ENCODE measurements at regions not wholly inside any gene's neighbourhood (a gene's known extent, or its start where the extent isn't known, plus 50 kb on each side); places are given as distances from the start of the nearest gene placed in this dataset.

- TF ChIP-seq, protein P1, sequence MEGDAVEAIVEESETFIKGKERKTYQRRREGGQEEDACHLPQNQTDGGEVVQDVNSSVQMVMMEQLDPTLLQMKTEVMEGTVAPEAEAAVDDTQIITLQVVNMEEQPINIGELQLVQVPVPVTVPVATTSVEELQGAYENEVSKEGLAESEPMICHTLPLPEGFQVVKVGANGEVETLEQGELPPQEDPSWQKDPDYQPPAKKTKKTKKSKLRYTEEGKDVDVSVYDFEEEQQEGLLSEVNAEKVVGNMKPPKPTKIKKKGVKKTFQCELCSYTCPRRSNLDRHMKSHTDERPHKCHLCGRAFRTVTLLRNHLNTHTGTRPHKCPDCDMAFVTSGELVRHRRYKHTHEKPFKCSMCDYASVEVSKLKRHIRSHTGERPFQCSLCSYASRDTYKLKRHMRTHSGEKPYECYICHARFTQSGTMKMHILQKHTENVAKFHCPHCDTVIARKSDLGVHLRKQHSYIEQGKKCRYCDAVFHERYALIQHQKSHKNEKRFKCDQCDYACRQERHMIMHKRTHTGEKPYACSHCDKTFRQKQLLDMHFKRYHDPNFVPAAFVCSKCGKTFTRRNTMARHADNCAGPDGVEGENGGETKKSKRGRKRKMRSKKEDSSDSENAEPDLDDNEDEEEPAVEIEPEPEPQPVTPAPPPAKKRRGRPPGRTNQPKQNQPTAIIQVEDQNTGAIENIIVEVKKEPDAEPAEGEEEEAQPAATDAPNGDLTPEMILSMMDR (IDR thresholded peaks at IDR 0.05; ENCODE audit: poor library complexity, severe bottlenecking): no peak
- TF ChIP-seq POLR2AphosphoS5 (IDR thresholded peaks at IDR 0.05) (no peak), RAD21 (conservative IDR thresholded peaks at IDR 0.05) (no peak), EP300 (conservative IDR thresholded peaks at IDR 0.05; ENCODE audit: poor library complexity, severe bottlenecking) (no peak)
- TF ChIP-seq, protein P2, sequence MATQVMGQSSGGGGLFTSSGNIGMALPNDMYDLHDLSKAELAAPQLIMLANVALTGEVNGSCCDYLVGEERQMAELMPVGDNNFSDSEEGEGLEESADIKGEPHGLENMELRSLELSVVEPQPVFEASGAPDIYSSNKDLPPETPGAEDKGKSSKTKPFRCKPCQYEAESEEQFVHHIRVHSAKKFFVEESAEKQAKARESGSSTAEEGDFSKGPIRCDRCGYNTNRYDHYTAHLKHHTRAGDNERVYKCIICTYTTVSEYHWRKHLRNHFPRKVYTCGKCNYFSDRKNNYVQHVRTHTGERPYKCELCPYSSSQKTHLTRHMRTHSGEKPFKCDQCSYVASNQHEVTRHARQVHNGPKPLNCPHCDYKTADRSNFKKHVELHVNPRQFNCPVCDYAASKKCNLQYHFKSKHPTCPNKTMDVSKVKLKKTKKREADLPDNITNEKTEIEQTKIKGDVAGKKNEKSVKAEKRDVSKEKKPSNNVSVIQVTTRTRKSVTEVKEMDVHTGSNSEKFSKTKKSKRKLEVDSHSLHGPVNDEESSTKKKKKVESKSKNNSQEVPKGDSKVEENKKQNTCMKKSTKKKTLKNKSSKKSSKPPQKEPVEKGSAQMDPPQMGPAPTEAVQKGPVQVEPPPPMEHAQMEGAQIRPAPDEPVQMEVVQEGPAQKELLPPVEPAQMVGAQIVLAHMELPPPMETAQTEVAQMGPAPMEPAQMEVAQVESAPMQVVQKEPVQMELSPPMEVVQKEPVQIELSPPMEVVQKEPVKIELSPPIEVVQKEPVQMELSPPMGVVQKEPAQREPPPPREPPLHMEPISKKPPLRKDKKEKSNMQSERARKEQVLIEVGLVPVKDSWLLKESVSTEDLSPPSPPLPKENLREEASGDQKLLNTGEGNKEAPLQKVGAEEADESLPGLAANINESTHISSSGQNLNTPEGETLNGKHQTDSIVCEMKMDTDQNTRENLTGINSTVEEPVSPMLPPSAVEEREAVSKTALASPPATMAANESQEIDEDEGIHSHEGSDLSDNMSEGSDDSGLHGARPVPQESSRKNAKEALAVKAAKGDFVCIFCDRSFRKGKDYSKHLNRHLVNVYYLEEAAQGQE (IDR thresholded peaks at IDR 0.05; ENCODE audit: borderline replicate concordance): no peak
These were observed 405.4 kb downstream of the PTPRC start for GRCh38 chr1:199044191-199044590.

Measured in neural cell (in vitro differentiated cells).